IMR-90 (cell line): ENCODE measurements at regions not wholly inside any gene's neighbourhood (a gene's known extent, or its start where the extent isn't known, plus 50 kb on each side); places are given as distances from the start of the nearest gene placed in this dataset.

Experiments used
- ATAC-seq: fragments of 200-7000 bp; cut with Tn5 transposase; 2 replicates; pipeline ENCODE4 v1.9.1; 2020; ENCODE audit warnings: low read depth, mild to moderate bottlenecking, moderate library complexity
- BruUV-seq: library from RNA; stranded (reverse); fragments of 400-500 nt; replicated peaks from 2 replicates; lab custom pipeline; 2021; lab: Mats Ljungman, UMichigan
- CTCF ChIA-PET: fragments of 300-600 bp; formaldehyde crosslinking; extraction: SDS; loops from one replicate; lab custom pipeline; 2021; ENCODE audit warnings: antibody characterized with exemption; lab: Yijun Ruan, JAX
- POLR2A ChIA-PET: fragments of 300-600 bp; sonication (Branson Sonifier 250); formaldehyde crosslinking; loops from one replicate; lab custom pipeline; 2022; ENCODE audit warnings: antibody characterized with exemption; ENCODE audit not compliant: unreplicated experiment; lab: Charles Lee
- DNase-seq: peaks from one replicate; pipeline ENCODE4 v3.0.0; 2013
- H2AFZ ChIP-seq: replicated peaks from 2 replicates; pipeline ENCODE3; 2013; ENCODE audit warnings: low read length, mild to moderate bottlenecking; ENCODE audit not compliant: poor library complexity
- H2AK5ac ChIP-seq: 2 replicates; pipeline ENCODE4 v1.6.1; 2013; ENCODE audit warnings: low read depth, low read length, inconsistent platforms
- H2AK9ac ChIP-seq: replicated peaks from 2 replicates; pipeline ENCODE3; 2013; ENCODE audit warnings: mild to moderate bottlenecking, low read depth, low read length, moderate library complexity; ENCODE audit not compliant: poor library complexity
- H2BK120ac ChIP-seq: 2 replicates; pipeline ENCODE4 v1.6.1; 2013; ENCODE audit warnings: low read depth, low read length, inconsistent platforms
- H2BK15ac ChIP-seq: 3 replicates; pipeline ENCODE4 v1.6.1; 2013; ENCODE audit warnings: low read depth, low read length, inconsistent platforms
- H2BK20ac ChIP-seq: 2 replicates; pipeline ENCODE4 v1.6.1; 2013; ENCODE audit warnings: low read depth, mild to moderate bottlenecking, inconsistent platforms, low read length, moderate library complexity
- H2BK5ac ChIP-seq: 2 replicates; pipeline ENCODE4 v1.6.1; 2013; ENCODE audit warnings: mild to moderate bottlenecking, low read depth, low read length, inconsistent platforms; ENCODE audit not compliant: poor library complexity, severe bottlenecking
- H3K14ac ChIP-seq: replicated peaks from 2 replicates; pipeline ENCODE4 v1.6.1; 2013; ENCODE audit warnings: low read depth, low read length, inconsistent platforms
- H3K18ac ChIP-seq: 2 replicates; pipeline ENCODE4 v1.6.1; 2013; ENCODE audit warnings: low read depth, low read length, control low read depth
- H3K23ac ChIP-seq: 2 replicates; pipeline ENCODE4 v1.6.1; 2013; ENCODE audit warnings: low read depth, low read length, inconsistent platforms
- H3K27ac ChIP-seq: 2 replicates; pipeline ENCODE4 v1.5.1; 2013; ENCODE audit warnings: mild to moderate bottlenecking, control low read depth, low read length; ENCODE audit not compliant: insufficient read depth
- H3K27me3 ChIP-seq: 2 replicates; pipeline ENCODE4 v1.6.1; 2013; ENCODE audit warnings: low read length; ENCODE audit not compliant: control insufficient read depth, insufficient read depth
- H3K36me3 ChIP-seq: 2 replicates; pipeline ENCODE4 v1.6.1; 2013; ENCODE audit warnings: low read length, mixed read lengths; ENCODE audit not compliant: control insufficient read depth, insufficient read depth
- H3K4ac ChIP-seq: 2 replicates; pipeline ENCODE4 v1.6.1; 2013; ENCODE audit warnings: low read depth, low read length, inconsistent platforms
- H3K4me1 ChIP-seq: 2 replicates; pipeline ENCODE4 v1.6.1; 2013; ENCODE audit warnings: low read length, mixed read lengths; ENCODE audit not compliant: control insufficient read depth, insufficient read depth
- H3K4me2 ChIP-seq: 2 replicates; pipeline ENCODE4 v1.6.1; 2013; ENCODE audit warnings: low read depth, mild to moderate bottlenecking, control low read depth, low read length, moderate library complexity
- H3K4me3 ChIP-seq: 2 replicates; pipeline ENCODE4 v1.5.1; 2013; ENCODE audit warnings: low read depth, mild to moderate bottlenecking, control low read depth, low read length, moderate library complexity; ENCODE audit not compliant: insufficient read depth
- H3K56ac ChIP-seq: 2 replicates; pipeline ENCODE4 v1.6.1; 2013; ENCODE audit warnings: low read length, inconsistent platforms; ENCODE audit not compliant: insufficient read depth; ENCODE audit errors: extremely low read depth
- H3K79me1 ChIP-seq, 2 experiments: 2 replicates each; pipeline ENCODE4 v1.6.1; 2013; ENCODE audit warnings: low read length in 2 of 2, inconsistent platforms in 1 of 2, low read depth in 1 of 2
- H3K9ac ChIP-seq: 2 replicates; pipeline ENCODE4 v1.6.1; 2013; ENCODE audit warnings: low read depth, low read length, control low read depth
- H3K9me1 ChIP-seq: 2 replicates; pipeline ENCODE4 v1.6.1; 2013; ENCODE audit warnings: low read length, inconsistent platforms; ENCODE audit not compliant: insufficient read depth
- H3K9me3 ChIP-seq: 2 replicates; pipeline ENCODE4 v1.6.1; 2013; ENCODE audit warnings: low read length; ENCODE audit not compliant: control insufficient read depth, insufficient read depth
- H4K20me1 ChIP-seq: 2 replicates; pipeline ENCODE4 v1.6.1; 2013; ENCODE audit warnings: low read length, inconsistent platforms; ENCODE audit not compliant: insufficient read depth
- H4K5ac ChIP-seq: 2 replicates; pipeline ENCODE4 v1.6.1; 2013; ENCODE audit warnings: mild to moderate bottlenecking, low read depth, low read length, control low read depth
- H4K8ac ChIP-seq, 2 experiments: 2 replicates each; pipeline ENCODE4 v1.6.1; 2013; ENCODE audit warnings: low read depth in 2 of 2, low read length in 2 of 2, control low read depth in 1 of 2, inconsistent platforms in 1 of 2
- H4K91ac ChIP-seq: 2 replicates; pipeline ENCODE4 v1.6.1; 2013; ENCODE audit warnings: low read depth, low read length, inconsistent platforms; ENCODE audit not compliant: insufficient read depth
- NFE2L2 ChIP-seq: fragments of 150-350 bp; IDR thresholded peaks from 2 replicates; pipeline ENCODE4 v1.6.1; 2016; ENCODE audit warnings: low read depth, mild to moderate bottlenecking, low read length
- WGBS, 2 experiments: methylation state at CpG; one replicate each; pipeline versions ENCODE4 v1.1.5 to v1.1.7; 2013; ENCODE audit warnings: missing lambda C conversion rate in 2 of 2; ENCODE audit not compliant: insufficient read length in 1 of 2; ENCODE audit errors: extremely low coverage in 2 of 2; 5-methylcytosine and 5-hydroxymethylcytosine counted together
- dilution Hi-C: fragments of 300-500 bp; cut with HindIII; formaldehyde crosslinking; loops from one replicate; pipeline ENCODE4 v1.14.3; 2018; ENCODE audit warnings: low sequenced_read_pairs; ENCODE audit not compliant: unreplicated experiment
- in situ Hi-C: fragments of 300-500 bp; cut with MboI; formaldehyde crosslinking; loops from 3 replicates; pipeline ENCODE4 v1.14.3; 2019; ENCODE audit warnings: low sequenced_read_pairs, inconsistent platforms, mixed read lengths
- intact Hi-C: fragments of 100-400 bp; cut with micrococcal nuclease; formaldehyde crosslinking; loops from 2 replicates; pipeline ENCODE4 v1.10.0; 2022

DNA sequence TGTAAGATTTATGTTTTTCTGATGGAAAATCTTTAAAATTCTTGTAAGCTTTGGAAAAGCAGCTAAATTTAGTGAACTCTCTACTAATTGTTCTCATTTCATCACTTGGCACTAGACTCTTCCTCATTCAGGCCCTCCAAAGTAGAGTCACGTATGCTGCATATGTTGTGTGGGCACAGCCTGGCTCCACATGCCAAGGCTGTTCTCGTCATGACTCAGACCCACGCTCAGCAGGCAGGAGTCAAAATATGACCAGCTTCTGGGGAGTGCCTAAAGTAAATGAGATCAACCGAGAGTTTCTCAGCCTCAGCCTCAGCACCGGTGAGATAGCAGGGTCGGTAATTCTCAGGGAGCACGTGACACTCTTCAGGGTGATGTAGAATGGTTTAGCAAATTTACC, 1672.9 kb downstream of the REEP3 start:
- DNase-seq (no peak), ATAC-seq (no peak)
- intact Hi-C loops (no loop called here), dilution Hi-C loops (no loop called here), in situ Hi-C loops (no loop called here)
- Histone ChIP-seq H3K56ac (no peak overlapping the region), H3K27ac (no peak overlapping the region), H3K4me3 (no peak overlapping the region), H3K36me3 (no peaks in the 10 kb centered on the region), H4K8ac (no peak overlapping the region), H2AFZ (no peak overlapping the region), H2BK15ac (no peak overlapping the region), H3K79me1 (no peaks in the 10 kb centered on the region), H2BK120ac (no peak overlapping the region), H3K9ac (no peak overlapping the region), H3K4me1 (no peaks in the 10 kb centered on the region), H3K27me3 (no peaks in the 10 kb centered on the region), H3K4me2 (no peak overlapping the region), H4K91ac (no peak overlapping the region), H3K9me3 (peaks cover 7% of the 10 kb centered on the region; the same call in 1 of the 2 replicates), H3K18ac (no peak overlapping the region), H3K23ac (no peak overlapping the region), H4K20me1 (no peaks in the 10 kb centered on the region), H3K9me1 (no peaks in the 10 kb centered on the region), H2AK5ac (no peak overlapping the region), H2AK9ac (no peak overlapping the region), H2BK20ac (no peak overlapping the region), H3K14ac (no peak overlapping the region), H3K4ac (no peak overlapping the region), H2BK5ac (no peak overlapping the region), H4K5ac (no peak overlapping the region)
- no TSS peak for BruUV-seq
- TF ChIP-seq NFE2L2: no peak
- POLR2A ChIA-PET: no interaction called here
- CTCF ChIA-PET: no interaction called here
- WGBS, 2 experiments: no CpG with 5 or more reads among the region's 7 CpGs
